ENCODE measurements at regions not wholly inside any gene's neighbourhood (a gene's known extent, or its start where the extent isn't known, plus 50 kb on each side); places are given as distances from the start of the nearest gene placed in this dataset.

GRCh38 chr2:144049137-144049536 is 470.8 kb downstream of the ZEB2 start:
- TF ChIP-seq CTCF (tag by site-specific recombination; IDR thresholded peaks at IDR 0.05) (no peak), ZNF776 (tag by site-specific recombination; IDR thresholded peaks at IDR 0.05; ENCODE audit: borderline replicate concordance) (no peak), SALL2 (tag by site-specific recombination; IDR thresholded peaks at IDR 0.05; ENCODE audit: borderline replicate concordance) (no peak)
